GM12874 (cell line): ENCODE measurements at regions not wholly inside any gene's neighbourhood (a gene's known extent, or its start where the extent isn't known, plus 50 kb on each side); places are given as distances from the start of the nearest gene placed in this dataset.

ENCODE experiments used
- CTCF ChIP-seq: IDR thresholded peaks from 2 replicates; pipeline ENCODE4 v1.5.1; 2011; ENCODE audit warnings: low read depth, mild to moderate bottlenecking, control low read depth, low read length, moderate library complexity; ENCODE audit not compliant: insufficient read depth

GRCh38 chr11:98732947-98733346 lies 287.8 kb upstream of the CNTN5 start:
- TF ChIP-seq CTCF = no peak

- no peak for TF ChIP-seq CTCF
Measured at GRCh38 chr11:98734686-98735085, 286.1 kb upstream of the CNTN5 start.

GRCh38 chr11:98736833-98737232 lies 283.9 kb upstream of the CNTN5 start:
- TF ChIP-seq CTCF = no peak

GRCh38 chr11:98740321-98740720 lies 280.4 kb upstream of the CNTN5 start:
- no peak for TF ChIP-seq CTCF

- no peak for TF ChIP-seq CTCF
Measured at GRCh38 chr11:98766903-98767302, 253.8 kb upstream of the CNTN5 start.

- no peak for TF ChIP-seq CTCF
Measured at GRCh38 chr11:98771791-98772190, 249.0 kb upstream of the CNTN5 start.

GRCh38 chr11:98772893-98773292 lies 247.9 kb upstream of the CNTN5 start:
- no peak for TF ChIP-seq CTCF

GRCh38 chr11:98793276-98793675 lies 227.5 kb upstream of the CNTN5 start:
- TF ChIP-seq CTCF = no peak
